Upper lobe of left lung (tissue), 4 donors: ENCODE measurements at regions not wholly inside any gene's neighbourhood (a gene's known extent, or its start where the extent isn't known, plus 50 kb on each side); places are given as distances from the start of the nearest gene placed in this dataset.

Experiments
- POLR2AphosphoS5 ChIP-seq, 2 donors: sonication (generic); formaldehyde crosslinking; IDR thresholded peaks; one replicate each; pipeline ENCODE4 v1.5.1; 2017; ENCODE audit warnings: antibody characterized with exemption in 2 of 2
- TF ChIP-seq, protein P1 (sequence below), 6 experiments: fragments of 450-650 bp in 4 of 6; fragments of 200-600 bp in 2 of 6; sonication (generic) in 2 of 6; IDR thresholded peaks; one replicate each; pipeline ENCODE4 v1.5.1; 2016 to 2019; ENCODE audit warnings: antibody characterized with exemption in 6 of 6

DNA sequence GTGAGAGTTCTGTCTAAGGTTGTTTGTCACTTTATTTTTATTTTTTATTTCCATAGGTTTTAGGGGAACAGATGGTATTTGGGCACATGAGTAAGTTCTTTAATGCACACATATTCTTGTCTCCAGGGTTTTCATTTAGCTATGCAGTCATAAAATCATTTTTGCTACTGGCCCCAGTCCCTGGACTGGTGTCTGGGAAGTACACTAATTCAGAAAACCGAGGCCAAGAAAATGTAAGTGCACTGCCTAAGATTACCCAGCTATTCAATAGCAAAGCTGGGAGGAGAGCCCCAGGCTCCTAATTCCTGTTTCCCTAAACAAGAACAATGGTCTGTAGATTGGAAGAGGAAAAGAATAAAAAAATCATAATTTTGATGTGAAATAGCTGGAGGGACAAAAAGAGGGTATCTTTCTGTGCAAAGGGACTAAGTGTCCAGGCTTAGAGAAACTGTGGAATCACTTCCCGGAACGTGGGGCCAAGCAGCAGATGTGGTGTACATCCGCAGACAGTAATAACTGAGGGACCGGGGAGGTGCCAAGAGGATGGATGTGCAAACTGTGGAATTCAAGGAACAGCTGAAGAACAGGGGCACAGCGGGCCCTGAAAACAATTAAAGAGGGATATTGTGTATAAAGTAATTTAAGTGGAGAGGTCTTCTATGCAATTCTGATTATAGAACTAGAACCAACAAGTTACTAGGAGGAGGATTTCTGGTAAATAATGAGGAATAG is 236.3 kb downstream of the ACKR3 start:
- no peak for TF ChIP-seq POLR2AphosphoS5 (IDR thresholded peaks at IDR 0.05)
- TF ChIP-seq, protein P1, sequence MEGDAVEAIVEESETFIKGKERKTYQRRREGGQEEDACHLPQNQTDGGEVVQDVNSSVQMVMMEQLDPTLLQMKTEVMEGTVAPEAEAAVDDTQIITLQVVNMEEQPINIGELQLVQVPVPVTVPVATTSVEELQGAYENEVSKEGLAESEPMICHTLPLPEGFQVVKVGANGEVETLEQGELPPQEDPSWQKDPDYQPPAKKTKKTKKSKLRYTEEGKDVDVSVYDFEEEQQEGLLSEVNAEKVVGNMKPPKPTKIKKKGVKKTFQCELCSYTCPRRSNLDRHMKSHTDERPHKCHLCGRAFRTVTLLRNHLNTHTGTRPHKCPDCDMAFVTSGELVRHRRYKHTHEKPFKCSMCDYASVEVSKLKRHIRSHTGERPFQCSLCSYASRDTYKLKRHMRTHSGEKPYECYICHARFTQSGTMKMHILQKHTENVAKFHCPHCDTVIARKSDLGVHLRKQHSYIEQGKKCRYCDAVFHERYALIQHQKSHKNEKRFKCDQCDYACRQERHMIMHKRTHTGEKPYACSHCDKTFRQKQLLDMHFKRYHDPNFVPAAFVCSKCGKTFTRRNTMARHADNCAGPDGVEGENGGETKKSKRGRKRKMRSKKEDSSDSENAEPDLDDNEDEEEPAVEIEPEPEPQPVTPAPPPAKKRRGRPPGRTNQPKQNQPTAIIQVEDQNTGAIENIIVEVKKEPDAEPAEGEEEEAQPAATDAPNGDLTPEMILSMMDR (IDR thresholded peaks at IDR 0.05): no peak
